NOMO-1 treated with dmso at 0.1 percent for 144 hours (cell line): ENCODE measurements at regions not wholly inside any gene's neighbourhood (a gene's known extent, or its start where the extent isn't known, plus 50 kb on each side); places are given as distances from the start of the nearest gene placed in this dataset.

Source experiments
- DNase-seq: peaks from one replicate; lab custom pipeline; 2025; ENCODE audit not compliant: unreplicated experiment; lab: John Stamatoyannopoulos, UW

GRCh38 chr12:87846045-87846444 lies 183.2 kb downstream of the C12orf50 start:
- no peak for DNase-seq

- no peak for DNase-seq
Observed at GRCh38 chr12:87841935-87842334, 187.3 kb downstream of the C12orf50 start.

- no peak for DNase-seq
Observed at GRCh38 chr12:87836190-87836589, 193.0 kb downstream of the C12orf50 start.

GRCh38 chr12:87828382-87828973 lies 200.7 kb downstream of the C12orf50 start:
- no peak for DNase-seq

- DNase-seq, result no peak
Observed at GRCh38 chr12:87827638-87828264, 201.4 kb downstream of the C12orf50 start.

GRCh38 chr12:87822923-87823322 lies 206.3 kb downstream of the C12orf50 start:
- DNase-seq, result no peak

- no peak for DNase-seq
Observed at GRCh38 chr12:87820524-87821202, 208.5 kb downstream of the C12orf50 start.

GRCh38 chr12:87818441-87818840 lies 210.8 kb downstream of the C12orf50 start:
- no peak for DNase-seq

DNA sequence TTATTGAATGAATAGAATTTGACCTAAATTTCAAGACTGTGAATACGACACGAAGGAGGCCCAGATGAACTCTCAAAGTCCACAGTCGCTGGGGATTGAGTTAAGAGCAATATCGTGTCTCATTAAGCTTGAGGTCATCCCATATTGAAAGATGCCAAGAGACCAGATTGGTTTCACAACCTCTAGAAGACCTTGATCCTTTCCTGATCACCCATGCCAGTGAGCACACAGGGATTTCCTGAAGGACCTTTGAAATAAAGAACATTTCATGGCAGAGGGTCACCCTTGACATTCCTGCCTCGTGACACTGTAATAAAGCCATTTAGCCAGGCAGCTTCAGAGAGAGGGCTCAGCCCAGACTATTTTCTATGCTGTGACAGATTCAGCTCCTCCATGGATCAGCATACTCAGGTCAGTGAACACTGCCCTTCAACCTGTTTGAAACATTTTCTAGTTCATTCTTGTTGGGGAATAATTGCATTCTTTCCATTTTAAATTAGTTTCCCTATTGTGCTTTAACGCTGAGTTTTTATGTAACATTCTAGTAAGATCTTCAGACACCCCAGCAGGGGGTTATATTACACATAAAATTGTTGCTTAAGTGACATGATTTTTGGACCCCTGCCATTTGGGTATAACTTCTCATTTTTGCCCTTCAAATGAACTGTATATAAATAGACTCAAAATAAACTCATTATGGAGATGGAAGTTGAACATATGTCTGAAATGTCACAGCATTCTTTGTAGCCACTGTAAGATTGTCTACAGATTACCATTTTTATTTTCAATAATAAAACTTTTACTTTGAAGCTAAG lies 213.2 kb downstream of the C12orf50 start:
- DNase-seq, result no peak

GRCh38 chr12:87814625-87815024 lies 214.6 kb downstream of the C12orf50 start:
- no peak for DNase-seq

- DNase-seq, result no peak
Observed at GRCh38 chr12:87813476-87814234, 215.5 kb downstream of the C12orf50 start.

- no peak for DNase-seq
Observed at GRCh38 chr12:87812681-87813080, 216.5 kb downstream of the C12orf50 start.

GRCh38 chr12:87812030-87812429 lies 217.2 kb downstream of the C12orf50 start:
- no peak for DNase-seq

- DNase-seq, result no peak
Observed at GRCh38 chr12:87809916-87810315, 219.3 kb downstream of the C12orf50 start.

GRCh38 chr12:87807086-87807485 lies 222.1 kb downstream of the C12orf50 start:
- no peak for DNase-seq

GRCh38 chr12:87806310-87806709 lies 222.9 kb downstream of the C12orf50 start:
- DNase-seq, result no peak

- DNase-seq, result no peak
Observed at GRCh38 chr12:87804386-87804785, 224.8 kb downstream of the C12orf50 start.

DNA sequence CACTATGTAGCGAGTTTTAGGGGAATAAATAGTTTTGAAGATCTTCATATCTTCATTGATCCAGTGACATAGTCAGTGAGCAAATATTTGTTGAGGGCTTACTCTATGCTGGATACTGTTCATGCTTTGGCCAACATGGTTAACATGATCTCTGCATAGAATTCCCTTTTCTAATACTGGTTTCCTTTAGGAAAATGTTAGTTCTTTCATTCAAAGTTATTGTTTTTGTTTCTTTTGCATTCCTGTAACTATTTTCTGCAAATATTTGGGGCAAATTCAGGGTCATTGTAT lies 226.5 kb downstream of the C12orf50 start:
- no peak for DNase-seq

GRCh38 chr12:87801860-87802720 lies 227.1 kb downstream of the C12orf50 start:
- DNase-seq, result no peak

DNA sequence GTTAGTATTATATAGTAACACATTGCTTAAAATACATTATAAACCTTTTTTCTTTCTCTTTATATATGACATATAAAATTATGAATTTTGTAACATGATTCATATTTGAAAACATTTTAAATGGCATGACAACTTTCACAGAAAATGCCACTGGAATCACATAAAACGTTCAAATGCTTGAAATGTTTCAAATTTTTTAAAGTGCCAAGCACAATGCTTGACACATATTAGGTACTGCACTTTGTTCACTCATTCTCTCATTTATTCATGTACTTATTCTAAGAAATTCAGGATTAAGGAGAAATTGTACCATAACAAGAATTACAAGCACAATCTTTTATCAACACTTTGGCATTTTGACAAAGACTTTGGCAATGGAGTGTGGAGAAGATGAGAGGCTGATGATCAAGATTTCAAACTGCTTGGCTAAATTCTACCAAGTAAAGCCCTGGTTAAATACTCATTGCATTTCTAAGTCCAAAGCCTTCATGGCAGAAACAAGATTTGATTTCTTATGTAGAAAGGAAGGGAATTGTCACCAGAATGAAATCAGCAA lies 232.2 kb downstream of the C12orf50 start:
- no peak for DNase-seq
